WTC11 (cell line): ENCODE measurements at regions not wholly inside any gene's neighbourhood (a gene's known extent, or its start where the extent isn't known, plus 50 kb on each side); places are given as distances from the start of the nearest gene placed in this dataset.

Experiments
- ATAC-seq: fragments of 200-7000 bp; cut with Tn5 transposase; 2 replicates; pipeline ENCODE4 v1.10.0; 2021; ENCODE audit warnings: mild to moderate bottlenecking, moderate library complexity
- CTCF ChIA-PET: fragments of 300-600 bp; sonication (Branson Sonifier 250); formaldehyde crosslinking; loops from one replicate; lab custom pipeline; 2021; ENCODE audit warnings: antibody characterized with exemption; lab: Charles Lee
- POLR2A ChIA-PET: fragments of 350-600 bp; sonication (Branson Sonifier 250); formaldehyde crosslinking; loops from one replicate; lab custom pipeline; 2021; ENCODE audit warnings: antibody characterized with exemption; lab: Charles Lee
- DNase-seq: peaks from one replicate; pipeline ENCODE4 v3.0.0; 2021; ENCODE audit warnings: low spot score
- H3K27ac Mint-ChIP-seq: 2 replicates; pipeline ENCODE4 v1.8.0; 2021; ENCODE audit warnings: mixed read lengths
- H3K27me3 Mint-ChIP-seq: 2 replicates; pipeline ENCODE4 v1.8.0; 2021; ENCODE audit warnings: low read depth, mild to moderate bottlenecking, moderate library complexity, mixed read lengths
- H3K36me3 Mint-ChIP-seq: 2 replicates; pipeline ENCODE4 v1.8.0; 2021; ENCODE audit warnings: mixed read lengths
- H3K4me1 Mint-ChIP-seq: 2 replicates; pipeline ENCODE4 v1.8.0; 2022; ENCODE audit warnings: mixed read lengths
- H3K4me3 Mint-ChIP-seq: 2 replicates; pipeline ENCODE4 v1.8.0; 2021; ENCODE audit warnings: mild to moderate bottlenecking, moderate library complexity, mixed read lengths
- H3K9me3 Mint-ChIP-seq: 2 replicates; pipeline ENCODE4 v1.8.0; 2021; ENCODE audit warnings: mixed read lengths
- AR ChIP-seq: fragments of 250-450 bp; sonication (Bioruptor Pico); IDR thresholded peaks from 2 replicates; pipeline ENCODE4 v1.9.0; 2021; ENCODE audit warnings: mild to moderate bottlenecking
- ARID4B ChIP-seq: sonication (generic); formaldehyde crosslinking; IDR thresholded peaks from 2 replicates; pipeline ENCODE4 v1.8.0; 2023; ENCODE audit warnings: missing genetic modification reagents, mild to moderate bottlenecking, borderline replicate concordance
- ATF6 ChIP-seq: sonication (generic); formaldehyde crosslinking; IDR thresholded peaks from 2 replicates; pipeline ENCODE4 v1.8.1; 2023; ENCODE audit warnings: mild to moderate bottlenecking, missing genetic modification reagents
- CBFB ChIP-seq: sonication (generic); formaldehyde crosslinking; IDR thresholded peaks from 2 replicates; pipeline ENCODE4 v1.8.1; 2022; ENCODE audit warnings: mild to moderate bottlenecking, low read depth, missing genetic modification reagents
- CDX4 ChIP-seq: fragments of 250-450 bp; sonication (Bioruptor Pico); IDR thresholded peaks from 2 replicates; pipeline ENCODE4 v1.9.0; 2021; ENCODE audit warnings: moderate library complexity, mild to moderate bottlenecking, inconsistent platforms, borderline replicate concordance
- E2F4 ChIP-seq: sonication (generic); formaldehyde crosslinking; IDR thresholded peaks from 2 replicates; pipeline ENCODE4 v1.8.1; 2022; ENCODE audit warnings: low read depth, mild to moderate bottlenecking, moderate library complexity, missing genetic modification reagents, borderline replicate concordance
- ERG ChIP-seq: fragments of 250-450 bp; sonication (Bioruptor Pico); IDR thresholded peaks from 2 replicates; pipeline ENCODE4 v1.8.0; 2021; ENCODE audit warnings: mild to moderate bottlenecking
- ESRRA ChIP-seq: sonication (generic); formaldehyde crosslinking; IDR thresholded peaks from 2 replicates; pipeline ENCODE4 v1.8.1; 2022; ENCODE audit warnings: mild to moderate bottlenecking, missing genetic modification reagents, borderline replicate concordance
- FOXP1 ChIP-seq: sonication (generic); formaldehyde crosslinking; IDR thresholded peaks from 2 replicates; pipeline ENCODE4 v1.8.0; 2022; ENCODE audit warnings: missing genetic modification reagents, mild to moderate bottlenecking, moderate library complexity, borderline replicate concordance
- FOXP4 ChIP-seq: sonication (generic); formaldehyde crosslinking; IDR thresholded peaks from 2 replicates; pipeline ENCODE4 v1.8.0; 2022; ENCODE audit warnings: mild to moderate bottlenecking, missing genetic modification reagents
- OVOL2 ChIP-seq: fragments of 250-450 bp; sonication (Bioruptor Pico); IDR thresholded peaks from 2 replicates; pipeline ENCODE4 v1.9.0; 2021; ENCODE audit warnings: mild to moderate bottlenecking, borderline replicate concordance
- TEAD1 ChIP-seq: sonication (generic); formaldehyde crosslinking; IDR thresholded peaks from 2 replicates; pipeline ENCODE4 v1.8.0; 2022; ENCODE audit warnings: mild to moderate bottlenecking, missing genetic modification reagents
- TEAD4 ChIP-seq: sonication (generic); formaldehyde crosslinking; IDR thresholded peaks from 2 replicates; pipeline ENCODE4 v1.8.0; 2022; ENCODE audit warnings: mild to moderate bottlenecking, missing genetic modification reagents
- ZNF121 ChIP-seq: sonication (generic); formaldehyde crosslinking; IDR thresholded peaks from 2 replicates; pipeline ENCODE4 v1.8.0; 2023; ENCODE audit warnings: missing genetic modification reagents
- ZNF317 ChIP-seq: sonication (generic); formaldehyde crosslinking; IDR thresholded peaks from 2 replicates; pipeline ENCODE4 v1.8.1; 2023; ENCODE audit warnings: low read depth, mild to moderate bottlenecking, moderate library complexity, missing genetic modification reagents, borderline replicate concordance
- ZNF532 ChIP-seq: fragments of 250-450 bp; sonication (Bioruptor Pico); IDR thresholded peaks from 2 replicates; pipeline ENCODE4 v1.9.0; 2021; ENCODE audit warnings: mild to moderate bottlenecking, borderline replicate concordance

- Mint-ChIP-seq H3K4me1 (no peaks in the 10 kb centered on the region), H3K36me3 (peaks cover 3% of the 10 kb centered on the region), H3K27ac (no peak overlapping the region), H3K4me3 (no peak overlapping the region), H3K9me3 (peaks cover 10% of the 10 kb centered on the region), H3K27me3 (no peaks in the 10 kb centered on the region)
- DNase-seq: no peak
- POLR2A ChIA-PET: no interaction called here
- ATAC-seq: no peak
- CTCF ChIA-PET: interaction anchor here (1.0 to 1.1 kb wide), 3 partner anchors 23 to 195 kb away, joined by 3 to 4 read pairs (median 4); no protein-coding TSS in a partner anchor
- TF ChIP-seq ESRRA (CRISPR knock-in tag): no peak
- TF ChIP-seq ATF6: no peak
- no peak for TF ChIP-seq ARID4B
- no peak for TF ChIP-seq FOXP1 (CRISPR knock-in tag)
- TF ChIP-seq ZNF317 (CRISPR knock-in tag): no peak
- no peak for TF ChIP-seq E2F4 (CRISPR knock-in tag)
- no peak for TF ChIP-seq AR
- no peak for TF ChIP-seq ERG
- no peak for TF ChIP-seq TEAD4 (CRISPR knock-in tag)
- no peak for TF ChIP-seq ZNF121 (CRISPR knock-in tag)
- no peak for TF ChIP-seq CDX4 (CRISPR knock-in tag)
- TF ChIP-seq FOXP4 (CRISPR knock-in tag): no peak
- TF ChIP-seq TEAD1: no peak
- TF ChIP-seq CBFB (CRISPR knock-in tag): no peak
- TF ChIP-seq ZNF532 (CRISPR knock-in tag): no peak
- no peak for TF ChIP-seq OVOL2 (CRISPR knock-in tag)
These were observed 262.2 kb downstream of the MRTFB start for GRCh38 chr16:14333361-14333760.
